ENCODE measurements at regions not wholly inside any gene's neighbourhood (a gene's known extent, or its start where the extent isn't known, plus 50 kb on each side); places are given as distances from the start of the nearest gene placed in this dataset.

GRCh38 chr17:13365331-13365730 lies 236.4 kb downstream of the HS3ST3A1 start:
- intact Hi-C loops (cut with DNase I) = no loop called here
- DNase-seq (ENCODE audit: low spot score) = no peak

GRCh38 chr17:13363771-13364170 lies 238.0 kb downstream of the HS3ST3A1 start:
- DNase-seq (ENCODE audit: low spot score) = no peak
- intact Hi-C loops (cut with DNase I) = no loop called here

GRCh38 chr17:13362341-13363122 lies 239.2 kb downstream of the HS3ST3A1 start:
- DNase-seq (ENCODE audit: low spot score) = no peak
- intact Hi-C loops (cut with DNase I) = no loop called here

- intact Hi-C loops (cut with DNase I) = no loop called here
- DNase-seq (ENCODE audit: low spot score) = no peak
These were observed 242.0 kb downstream of the HS3ST3A1 start for GRCh38 chr17:13359774-13360173.

- DNase-seq (ENCODE audit: low spot score) = no peak
- intact Hi-C loops (cut with DNase I) = no loop called here
These were observed 246.7 kb downstream of the HS3ST3A1 start for GRCh38 chr17:13355054-13355453.

GRCh38 chr17:13353590-13353989 lies 248.1 kb downstream of the HS3ST3A1 start:
- DNase-seq (ENCODE audit: low spot score) = no peak
- intact Hi-C loops (cut with DNase I) = loop anchor here (5.0 kb wide), 1 partner anchor 59 kb away; no protein-coding TSS in a partner anchor

GRCh38 chr17:13352747-13353415 lies 248.8 kb downstream of the HS3ST3A1 start:
- intact Hi-C loops (cut with DNase I) = loop anchor here (5.0 kb wide), 1 partner anchor 59 kb away; no protein-coding TSS in a partner anchor
- no peak for DNase-seq (ENCODE audit: low spot score)

GRCh38 chr17:13351046-13351445 lies 250.7 kb downstream of the HS3ST3A1 start:
- intact Hi-C loops (cut with DNase I) = loop anchor here (5.0 kb wide), 1 partner anchor 61 kb away; no protein-coding TSS in a partner anchor

GRCh38 chr17:13350466-13350865 lies 251.3 kb downstream of the HS3ST3A1 start:
- no peak for DNase-seq (ENCODE audit: low spot score)

More at GRCh38 chr17:13351046-13351445, 250.7 kb downstream of the HS3ST3A1 start:
- DNase-seq (ENCODE audit: low spot score) = no peak

GRCh38 chr17:13346996-13347762 lies 254.6 kb downstream of the HS3ST3A1 start:
- no peak for DNase-seq (ENCODE audit: low spot score)
- intact Hi-C loops (cut with DNase I) = loop anchor here (10.0 kb wide), 1 partner anchor 958 kb away; the partner anchor contains the start of gene HS3ST3B1

More at GRCh38 chr17:13350466-13350865, 251.3 kb downstream of the HS3ST3A1 start:
- intact Hi-C loops (cut with DNase I) = loop anchor here (5.0 kb wide), 1 partner anchor 62 kb away; no protein-coding TSS in a partner anchor

- DNase-seq (ENCODE audit: low spot score) = no peak
- intact Hi-C loops (cut with DNase I) = loop anchor here (10.0 kb wide), 1 partner anchor 958 kb away; the partner anchor contains the start of gene HS3ST3B1
These were observed 255.1 kb downstream of the HS3ST3A1 start for GRCh38 chr17:13346592-13346991.

- intact Hi-C loops (cut with DNase I) = loop anchor here (10.0 kb wide), 1 partner anchor 959 kb away; the partner anchor contains the start of gene HS3ST3B1
- DNase-seq (ENCODE audit: low spot score) = no peak
These were observed 255.6 kb downstream of the HS3ST3A1 start for GRCh38 chr17:13346081-13346533.

- intact Hi-C loops (cut with DNase I) = loop anchor here (5.0 kb wide), 1 partner anchor 259 kb away; no protein-coding TSS in a partner anchor
- DNase-seq (ENCODE audit: low spot score) = no peak
These were observed 263.3 kb downstream of the HS3ST3A1 start for GRCh38 chr17:13338421-13338820.

- no peak for DNase-seq (ENCODE audit: low spot score)
- intact Hi-C loops (cut with DNase I) = loop anchor here (5.0 kb wide), 1 partner anchor 259 kb away; no protein-coding TSS in a partner anchor
These were observed 263.8 kb downstream of the HS3ST3A1 start for GRCh38 chr17:13337864-13338371.

- intact Hi-C loops (cut with DNase I) = loop anchor here (5.0 kb wide), 1 partner anchor 260 kb away; no protein-coding TSS in a partner anchor
- DNase-seq (ENCODE audit: low spot score) = no peak
These were observed 264.6 kb downstream of the HS3ST3A1 start for GRCh38 chr17:13337151-13337550.

GRCh38 chr17:13334374-13334773 lies 267.4 kb downstream of the HS3ST3A1 start:
- no peak for DNase-seq (ENCODE audit: low spot score)
- intact Hi-C loops (cut with DNase I) = no loop called here

- intact Hi-C loops (cut with DNase I) = no loop called here
- no peak for DNase-seq (ENCODE audit: low spot score)
These were observed 268.1 kb downstream of the HS3ST3A1 start for GRCh38 chr17:13333661-13334060.

- intact Hi-C loops (cut with DNase I) = no loop called here
- DNase-seq (ENCODE audit: low spot score) = no peak
These were observed 269.5 kb downstream of the HS3ST3A1 start for GRCh38 chr17:13332207-13332606.

GRCh38 chr17:13329421-13329820 lies 272.3 kb downstream of the HS3ST3A1 start:
- intact Hi-C loops (cut with DNase I) = no loop called here
- no peak for DNase-seq (ENCODE audit: low spot score)
